HUES64 (cell line): ENCODE measurements at regions not wholly inside any gene's neighbourhood (a gene's known extent, or its start where the extent isn't known, plus 50 kb on each side); places are given as distances from the start of the nearest gene placed in this dataset.

Experiments used
- H3K27ac ChIP-seq: 2 replicates; pipeline ENCODE4 v1.7.0; 2013; ENCODE audit warnings: low read depth, low read length, inconsistent platforms
- H3K27me3 ChIP-seq: 2 replicates; pipeline ENCODE4 v1.6.1; 2013; ENCODE audit warnings: mild to moderate bottlenecking, low read length; ENCODE audit not compliant: insufficient read depth
- H3K36me3 ChIP-seq: 2 replicates; pipeline ENCODE4 v1.6.1; 2013; ENCODE audit warnings: mild to moderate bottlenecking, low read length; ENCODE audit not compliant: insufficient read depth
- H3K4me1 ChIP-seq: 2 replicates; pipeline ENCODE4 v1.6.1; 2013; ENCODE audit warnings: mild to moderate bottlenecking, low read length, moderate library complexity; ENCODE audit not compliant: insufficient read depth
- H3K4me3 ChIP-seq: 2 replicates; pipeline ENCODE4 v1.5.1; 2013; ENCODE audit warnings: mild to moderate bottlenecking, low read length, moderate library complexity
- H3K9ac ChIP-seq: 2 replicates; pipeline ENCODE4 v1.6.1; 2013; ENCODE audit warnings: mild to moderate bottlenecking, low read depth, low read length
- H3K9me3 ChIP-seq: 2 replicates; pipeline ENCODE4 v1.6.1; 2013; ENCODE audit warnings: low read depth, low read length; ENCODE audit not compliant: insufficient read depth
- WGBS: fragments of 150-250, 120-280 bp; methylation state at CpG from one replicate; pipeline ENCODE4 v1.1.7; 2013; ENCODE audit warnings: missing lambda C conversion rate; 5-methylcytosine and 5-hydroxymethylcytosine counted together

- Histone ChIP-seq H3K9me3 (no peaks in the 10 kb centered on the region), H3K4me3 (no peak overlapping the region), H3K27me3 (no peaks in the 10 kb centered on the region), H3K36me3 (no peaks in the 10 kb centered on the region), H3K4me1 (no peaks in the 10 kb centered on the region), H3K9ac (no peak overlapping the region), H3K27ac (no peak overlapping the region)
- WGBS, result 92% methylated on average over 5 of the region's 5 CpGs
These were observed 135.1 kb upstream of the RET start for GRCh38 chr10:42941790-42942189.

GRCh38 chr10:42942279-42942950 is 134.5 kb upstream of the RET start:
- Histone ChIP-seq H3K27me3 (no peaks in the 10 kb centered on the region), H3K4me1 (no peaks in the 10 kb centered on the region), H3K9me3 (no peaks in the 10 kb centered on the region), H3K27ac (no peak overlapping the region), H3K4me3 (no peak overlapping the region), H3K36me3 (no peaks in the 10 kb centered on the region), H3K9ac (no peak overlapping the region)
- WGBS, result 88% methylated on average over 7 of the region's 7 CpGs

GRCh38 chr10:42943025-42943818 is 133.6 kb upstream of the RET start:
- Histone ChIP-seq H3K4me3 (no peak overlapping the region), H3K27me3 (no peaks in the 10 kb centered on the region), H3K9me3 (no peaks in the 10 kb centered on the region), H3K9ac (no peak overlapping the region), H3K4me1 (no peaks in the 10 kb centered on the region), H3K27ac (no peak overlapping the region), H3K36me3 (no peaks in the 10 kb centered on the region)
- WGBS, result 96% methylated on average over 9 of the region's 9 CpGs

DNA sequence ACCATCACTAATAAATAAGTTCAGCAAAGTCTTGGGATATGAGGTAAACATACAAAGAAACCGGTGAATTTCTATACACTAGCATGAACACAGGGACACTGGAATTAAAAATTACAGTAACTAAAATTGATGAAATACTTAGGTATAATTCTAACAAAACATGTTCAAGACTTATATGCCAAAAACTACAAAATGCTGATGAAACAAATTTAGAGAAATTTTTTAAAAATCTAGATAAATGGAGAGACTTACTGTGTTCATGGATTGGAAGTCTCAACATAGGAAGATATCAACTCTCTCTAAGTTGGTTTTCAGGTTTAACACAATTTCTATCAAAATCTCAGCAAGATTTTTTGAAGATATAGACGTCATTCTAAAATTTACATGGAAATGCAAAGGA is 128.8 kb upstream of the RET start:
- Histone ChIP-seq H3K4me1 (peaks cover 5% of the 10 kb centered on the region), H3K9me3 (no peaks in the 10 kb centered on the region), H3K27me3 (peaks cover 4% of the 10 kb centered on the region; the same call in 1 of the 2 replicates), H3K36me3 (no peaks in the 10 kb centered on the region), H3K27ac (no peak overlapping the region), H3K9ac (no peak overlapping the region), H3K4me3 (no peak overlapping the region)
- 88% methylated on average over 2 of the region's 2 CpGs for WGBS

DNA sequence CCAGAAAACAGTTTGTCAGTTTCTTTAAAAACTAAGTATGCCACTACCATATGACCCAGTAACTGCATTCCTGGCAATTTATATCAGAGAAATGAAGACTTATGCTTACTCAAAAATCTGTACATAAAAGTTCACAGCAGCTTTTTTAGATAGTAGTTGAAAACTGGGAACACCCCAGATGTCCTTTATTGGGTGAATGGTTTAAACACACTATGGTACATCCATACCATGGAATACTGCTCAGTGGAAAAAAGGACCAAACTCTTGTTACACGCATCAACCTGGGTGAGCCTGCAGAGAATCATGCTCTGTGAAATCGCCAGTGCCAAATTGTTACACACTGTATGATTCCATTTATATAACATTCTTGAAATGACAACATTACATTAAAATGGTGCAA is 127.6 kb upstream of the RET start:
- no peak overlapping the region for H3K9ac ChIP-seq
- H3K4me3 ChIP-seq, result no peak overlapping the region
- no peaks in the 10 kb centered on the region for H3K9me3 ChIP-seq
- H3K36me3 ChIP-seq, result no peaks in the 10 kb centered on the region
- H3K27ac ChIP-seq, result no peak overlapping the region
- peaks cover 4% of the 10 kb centered on the region; the same call in 1 of the 2 replicates for H3K27me3 ChIP-seq
- H3K4me1 ChIP-seq, result peaks cover 7% of the 10 kb centered on the region
- WGBS, result 98% methylated on average over 2 of the region's 2 CpGs

DNA sequence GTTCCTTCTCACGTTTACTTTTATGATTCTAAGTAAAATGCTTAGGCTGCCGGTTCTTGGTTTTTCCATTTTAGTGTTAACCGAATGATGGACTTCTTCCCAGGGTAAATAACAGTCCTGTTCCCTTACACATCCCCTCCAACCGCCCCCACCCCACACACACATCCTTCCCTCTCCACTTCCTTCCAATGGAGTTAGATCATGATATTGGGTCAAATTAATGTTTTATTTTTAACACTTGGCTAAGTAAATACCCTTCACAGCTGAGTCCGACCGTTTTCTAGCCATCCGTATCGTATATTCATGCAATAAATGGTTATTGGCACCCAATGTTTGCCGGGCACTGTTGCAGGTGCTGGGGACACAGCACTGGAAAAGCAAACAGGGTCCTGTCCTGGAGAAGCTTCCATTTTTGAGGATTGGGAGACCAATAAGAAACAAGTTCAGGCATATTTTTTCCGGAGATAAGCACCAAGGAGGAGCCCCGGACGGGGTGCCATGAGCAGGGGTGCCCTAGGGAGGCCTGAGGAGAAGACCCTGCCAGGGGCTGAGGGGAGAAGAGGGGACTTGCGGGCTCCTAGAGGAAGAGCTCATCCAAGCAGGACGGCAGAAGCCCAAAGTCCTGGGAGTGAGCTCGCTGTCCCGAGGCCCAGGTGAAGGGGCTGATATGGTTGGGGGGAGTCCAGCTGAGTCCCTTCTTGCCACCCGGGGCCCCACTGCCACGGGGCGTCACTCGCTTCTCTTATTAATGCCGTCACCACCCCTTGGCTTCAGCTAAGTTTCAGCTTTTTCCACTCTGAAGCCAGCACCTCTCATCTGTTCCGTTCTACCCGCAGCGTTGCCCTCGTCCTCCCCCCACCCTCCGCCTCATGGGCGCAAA is 126.0 kb upstream of the RET start:
- H3K27ac ChIP-seq, result no peak overlapping the region
- 93% methylated on average over 27 of the region's 27 CpGs for WGBS
- H3K27me3 ChIP-seq, result peaks cover 4% of the 10 kb centered on the region; the same call in 1 of the 2 replicates
- no peaks in the 10 kb centered on the region for H3K36me3 ChIP-seq
- no peak overlapping the region for H3K9ac ChIP-seq
- peaks cover 7% of the 10 kb centered on the region for H3K4me1 ChIP-seq
- H3K4me3 ChIP-seq, result no peak overlapping the region
- no peaks in the 10 kb centered on the region for H3K9me3 ChIP-seq

GRCh38 chr10:42951486-42952251 is 125.2 kb upstream of the RET start:
- H3K27ac ChIP-seq, result no peak overlapping the region; the same call in 1 of the 2 replicates
- H3K27me3 ChIP-seq, result peaks cover 4% of the 10 kb centered on the region; the same call in 1 of the 2 replicates
- H3K9me3 ChIP-seq, result no peaks in the 10 kb centered on the region
- H3K4me1 ChIP-seq, result peaks cover 7% of the 10 kb centered on the region
- 64% methylated on average over 39 of the region's 39 CpGs for WGBS
- H3K36me3 ChIP-seq, result no peaks in the 10 kb centered on the region
- H3K9ac ChIP-seq, result no peak overlapping the region
- H3K4me3 ChIP-seq, result peak overlapping the region; percentile 30

DNA sequence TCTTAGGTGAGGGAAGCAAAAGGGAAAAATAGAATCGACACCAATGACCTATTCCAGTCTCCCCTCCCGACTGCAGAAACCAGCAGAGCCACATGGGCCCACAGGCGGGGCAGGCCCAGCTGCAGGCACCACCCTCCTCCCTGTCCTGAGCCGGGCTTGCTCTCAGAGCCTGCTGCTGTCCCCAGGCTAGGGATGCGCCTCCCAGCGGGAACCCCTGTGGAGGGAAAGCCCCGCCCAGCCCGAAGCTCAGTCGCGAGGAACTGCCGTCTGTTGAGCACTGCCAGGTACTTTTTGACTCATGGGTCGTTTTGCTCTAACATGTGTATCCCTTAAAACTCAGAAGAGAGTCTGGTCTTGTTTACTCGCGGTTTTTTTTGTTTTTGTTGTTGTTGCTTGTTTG is 124.5 kb upstream of the RET start:
- H3K9ac ChIP-seq, result no peak overlapping the region
- no peaks in the 10 kb centered on the region for H3K9me3 ChIP-seq
- 5% methylated on average over 14 of the region's 14 CpGs for WGBS
- peaks cover 4% of the 10 kb centered on the region; the same call in 1 of the 2 replicates for H3K27me3 ChIP-seq
- no peaks in the 10 kb centered on the region for H3K36me3 ChIP-seq
- H3K4me1 ChIP-seq, result peaks cover 7% of the 10 kb centered on the region
- peak overlapping the region; percentile 30 for H3K4me3 ChIP-seq
- no peak overlapping the region; the same call in 1 of the 2 replicates for H3K27ac ChIP-seq

GRCh38 chr10:42952931-42953683 is 123.8 kb upstream of the RET start:
- H3K27me3 ChIP-seq, result peaks cover 4% of the 10 kb centered on the region; the same call in 1 of the 2 replicates
- WGBS, result 84% methylated on average over 13 of the region's 13 CpGs
- no peak overlapping the region for H3K9ac ChIP-seq
- no peak overlapping the region for H3K4me3 ChIP-seq
- H3K9me3 ChIP-seq, result no peaks in the 10 kb centered on the region
- peaks cover 7% of the 10 kb centered on the region for H3K4me1 ChIP-seq
- H3K36me3 ChIP-seq, result no peaks in the 10 kb centered on the region
- no peak overlapping the region for H3K27ac ChIP-seq
